Liver (tissue), 8 donors: ENCODE measurements at regions not wholly inside any gene's neighbourhood (a gene's known extent, or its start where the extent isn't known, plus 50 kb on each side); places are given as distances from the start of the nearest gene placed in this dataset.

Source experiments
- DNase-seq: peaks from one replicate; pipeline ENCODE4 v3.0.0-alpha.2; 2017; ENCODE audit warnings: low spot score
- H3K27ac ChIP-seq, 2 donors: one replicate each; pipeline ENCODE4 v1.7.0; 2013; ENCODE audit warnings: inconsistent platforms in 2 of 2, low read length in 2 of 2, control low read depth in 1 of 2, low read depth in 1 of 2, mild to moderate bottlenecking in 1 of 2
- H3K27me3 ChIP-seq, 4 donors: one replicate each; pipeline versions ENCODE4 v1.6.1 to v1.7.0; 2013; ENCODE audit warnings: low read length in 3 of 4, inconsistent platforms in 1 of 4, mild to moderate bottlenecking in 1 of 4, moderate library complexity in 1 of 4; ENCODE audit not compliant: control insufficient read depth in 4 of 4, insufficient read depth in 4 of 4
- H3K36me3 ChIP-seq, 4 donors: one replicate each; pipeline versions ENCODE4 v1.6.1 to v1.7.0; 2013; ENCODE audit warnings: low read length in 3 of 4, mild to moderate bottlenecking in 3 of 4, low read depth in 1 of 4, moderate library complexity in 1 of 4; ENCODE audit not compliant: control insufficient read depth in 4 of 4, insufficient read depth in 3 of 4
- H3K4me1 ChIP-seq, 4 donors: one replicate each; pipeline versions ENCODE4 v1.6.1 to v1.7.0; 2013; ENCODE audit warnings: low read length in 3 of 4, mild to moderate bottlenecking in 3 of 4, moderate library complexity in 1 of 4; ENCODE audit not compliant: control insufficient read depth in 4 of 4, insufficient read depth in 4 of 4
- H3K4me3 ChIP-seq, 3 donors: one replicate each; pipeline versions ENCODE4 v1.6.1 to v1.7.0; 2013; ENCODE audit warnings: low read length in 3 of 3, control low read depth in 1 of 3, low read depth in 1 of 3, mild to moderate bottlenecking in 1 of 3
- H3K9ac ChIP-seq, 2 donors: one replicate each; pipeline ENCODE4 v1.7.0; 2013; ENCODE audit warnings: low read length in 2 of 2, mild to moderate bottlenecking in 2 of 2, moderate library complexity in 2 of 2, control low read depth in 1 of 2, low read depth in 1 of 2
- H3K9me3 ChIP-seq, 4 donors: one replicate each; pipeline versions ENCODE4 v1.6.1 to v1.7.0; 2013; ENCODE audit warnings: low read length in 3 of 4; ENCODE audit not compliant: control insufficient read depth in 4 of 4
- ATF3 ChIP-seq: IDR thresholded peaks from 2 replicates; pipeline ENCODE4 v1.6.1; 2016; ENCODE audit warnings: antibody characterized with exemption
- EGR1 ChIP-seq, 2 donors: IDR thresholded peaks; 2 replicates each; pipeline ENCODE4 v1.6.1; 2016 to 2018; ENCODE audit warnings: antibody characterized with exemption in 2 of 2, low read depth in 2 of 2
- FOXA1 ChIP-seq: IDR thresholded peaks from 2 replicates; pipeline ENCODE4 v1.6.1; 2016; ENCODE audit warnings: antibody characterized with exemption
- FOXA2 ChIP-seq: IDR thresholded peaks from 2 replicates; pipeline ENCODE4 v1.6.1; 2016; ENCODE audit warnings: antibody characterized with exemption
- GABPA ChIP-seq, 2 donors: IDR thresholded peaks in 1 of 2; conservative IDR thresholded peaks in 1 of 2; 2 replicates each; pipeline ENCODE4 v1.6.1; 2016; ENCODE audit warnings: antibody characterized with exemption in 2 of 2, mild to moderate bottlenecking in 1 of 2, moderate library complexity in 1 of 2
- HNF4A ChIP-seq, 2 donors: conservative IDR thresholded peaks; 2 replicates each; pipeline ENCODE4 v1.6.1; 2016; ENCODE audit warnings: antibody characterized with exemption in 2 of 2, mild to moderate bottlenecking in 2 of 2
- JUND ChIP-seq, 2 donors: IDR thresholded peaks; 2 replicates each; pipeline ENCODE4 v1.6.1; 2016; ENCODE audit warnings: antibody characterized with exemption in 2 of 2
- MAX ChIP-seq: IDR thresholded peaks from 2 replicates; pipeline ENCODE4 v1.6.1; 2016; ENCODE audit warnings: antibody characterized with exemption
- RAD21 ChIP-seq, 2 donors: IDR thresholded peaks; 2 replicates each; pipeline ENCODE4 v1.6.1; 2016; ENCODE audit warnings: antibody characterized with exemption in 2 of 2, mild to moderate bottlenecking in 2 of 2
- RXRA ChIP-seq, 2 donors: IDR thresholded peaks; 2 replicates each; pipeline ENCODE4 v1.6.1; 2017 to 2018; ENCODE audit warnings: antibody characterized with exemption in 2 of 2, mild to moderate bottlenecking in 1 of 2
- SP1 ChIP-seq: IDR thresholded peaks from 2 replicates; pipeline ENCODE4 v1.6.1; 2018; ENCODE audit warnings: antibody characterized with exemption, mild to moderate bottlenecking
- TAF1 ChIP-seq: conservative IDR thresholded peaks from 2 replicates; pipeline ENCODE4 v1.6.1; 2016; ENCODE audit warnings: antibody characterized with exemption, mild to moderate bottlenecking
- YY1 ChIP-seq: IDR thresholded peaks from 2 replicates; pipeline ENCODE4 v1.6.1; 2016; ENCODE audit warnings: antibody characterized with exemption, mild to moderate bottlenecking
- WGBS: extraction: QIAGEN DNeasy Blood & Tissue Kit; methylation state at CpG from one replicate; pipeline ENCODE4 v1.1.7; 2013; 5-methylcytosine and 5-hydroxymethylcytosine counted together
- TF ChIP-seq, protein P1 (sequence below): fragments of 150-350 bp; IDR thresholded peaks from 2 replicates; pipeline ENCODE4 v1.5.1; 2017; ENCODE audit warnings: improper control_type of control experiment, low read depth, low read length; ENCODE audit not compliant: missing input control
- TF ChIP-seq, protein P2 (sequence below): IDR thresholded peaks from 2 replicates; pipeline ENCODE4 v1.6.1; 2016; ENCODE audit warnings: antibody characterized with exemption
- TF ChIP-seq, protein P3 (sequence below): IDR thresholded peaks from 2 replicates; pipeline ENCODE4 v1.6.1; 2016; ENCODE audit warnings: antibody characterized with exemption, mild to moderate bottlenecking
- donor health status: healthy.
- donor health status: healthy.
- donor health status: healthy.
- donor health status: healthy.
- donor health status: healthy.

DNA sequence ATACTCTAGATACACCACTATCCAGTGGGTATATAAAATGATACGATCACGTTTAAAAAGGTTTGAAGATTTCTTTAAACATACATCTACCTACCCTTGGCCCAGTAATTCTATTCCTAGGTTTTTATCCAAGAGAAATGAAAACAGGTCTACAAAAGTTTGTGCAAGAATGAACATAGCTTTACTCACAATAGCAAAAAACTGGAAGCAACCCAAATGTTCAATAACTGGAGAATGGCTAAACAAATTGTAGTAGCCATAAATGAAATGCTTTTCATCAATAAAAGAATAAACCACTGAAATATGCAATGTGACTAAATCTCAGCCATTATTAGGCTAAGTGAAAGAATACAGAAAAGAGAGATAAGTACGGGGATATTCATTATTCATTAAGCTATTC, 438.9 kb downstream of the ARHGEF28 start:
- H3K4me3 ChIP-seq: no peak overlapping the region
- no peaks in the 10 kb centered on the region for H3K36me3 ChIP-seq
- TF ChIP-seq RXRA (IDR thresholded peaks at IDR 0.05) (no peak), FOXA2 (no peak), GABPA (IDR thresholded peaks at IDR 0.05 in 1 of 2, conservative IDR thresholded peaks at IDR 0.05 in 1 of 2) (no peak), JUND (IDR thresholded peaks at IDR 0.05) (no peak)
- TF ChIP-seq, protein P1, sequence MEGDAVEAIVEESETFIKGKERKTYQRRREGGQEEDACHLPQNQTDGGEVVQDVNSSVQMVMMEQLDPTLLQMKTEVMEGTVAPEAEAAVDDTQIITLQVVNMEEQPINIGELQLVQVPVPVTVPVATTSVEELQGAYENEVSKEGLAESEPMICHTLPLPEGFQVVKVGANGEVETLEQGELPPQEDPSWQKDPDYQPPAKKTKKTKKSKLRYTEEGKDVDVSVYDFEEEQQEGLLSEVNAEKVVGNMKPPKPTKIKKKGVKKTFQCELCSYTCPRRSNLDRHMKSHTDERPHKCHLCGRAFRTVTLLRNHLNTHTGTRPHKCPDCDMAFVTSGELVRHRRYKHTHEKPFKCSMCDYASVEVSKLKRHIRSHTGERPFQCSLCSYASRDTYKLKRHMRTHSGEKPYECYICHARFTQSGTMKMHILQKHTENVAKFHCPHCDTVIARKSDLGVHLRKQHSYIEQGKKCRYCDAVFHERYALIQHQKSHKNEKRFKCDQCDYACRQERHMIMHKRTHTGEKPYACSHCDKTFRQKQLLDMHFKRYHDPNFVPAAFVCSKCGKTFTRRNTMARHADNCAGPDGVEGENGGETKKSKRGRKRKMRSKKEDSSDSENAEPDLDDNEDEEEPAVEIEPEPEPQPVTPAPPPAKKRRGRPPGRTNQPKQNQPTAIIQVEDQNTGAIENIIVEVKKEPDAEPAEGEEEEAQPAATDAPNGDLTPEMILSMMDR: no peak
- 95% methylated on average over 3 of the region's 3 CpGs for WGBS
- no peaks in the 10 kb centered on the region for H3K4me1 ChIP-seq
- no peak for DNase-seq
- H3K27me3 ChIP-seq: no peaks in the 10 kb centered on the region
- H3K27ac ChIP-seq: no peak overlapping the region
- no peak overlapping the region for H3K9ac ChIP-seq
- H3K9me3 ChIP-seq: no peaks in the 10 kb centered on the region

DNA sequence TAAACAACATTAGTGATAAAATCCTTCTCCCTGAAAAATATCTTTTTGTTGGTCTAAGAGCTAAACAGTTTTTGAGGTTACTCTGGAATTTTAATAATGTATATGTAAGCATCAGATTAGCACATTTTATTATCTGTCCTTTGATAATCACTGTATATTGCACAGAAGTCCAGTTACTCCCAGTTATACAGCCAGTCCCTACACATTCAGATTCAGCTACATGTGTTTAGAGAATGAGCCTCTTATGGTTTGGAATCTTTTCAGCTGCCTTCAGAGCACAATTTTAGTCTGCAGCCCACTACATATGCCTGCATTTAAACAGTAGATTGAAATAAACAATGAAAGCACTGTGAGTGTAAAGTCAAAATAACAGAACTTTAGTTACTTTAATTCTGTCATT, 438.2 kb downstream of the ARHGEF28 start:
- no peaks in the 10 kb centered on the region for H3K9me3 ChIP-seq
- no peaks in the 10 kb centered on the region for H3K4me1 ChIP-seq
- TF ChIP-seq FOXA2 (no peak), SP1 (no peak), TAF1 (no peak), MAX (no peak), HNF4A (conservative IDR thresholded peaks at IDR 0.05) (no peak), ATF3 (no peak), YY1 (no peak), GABPA (IDR thresholded peaks at IDR 0.05 in 1 of 2, conservative IDR thresholded peaks at IDR 0.05 in 1 of 2) (no peak), EGR1 (IDR thresholded peaks at IDR 0.05; ENCODE audit: low read depth in 2 of 2) (no peak), RAD21 (IDR thresholded peaks at IDR 0.05) (no peak)
- H3K4me3 ChIP-seq: no peak overlapping the region
- DNase-seq: no peak
- H3K36me3 ChIP-seq: no peaks in the 10 kb centered on the region
- no peaks in the 10 kb centered on the region for H3K27me3 ChIP-seq
- H3K9ac ChIP-seq: no peak overlapping the region
- no peak overlapping the region for H3K27ac ChIP-seq

DNA sequence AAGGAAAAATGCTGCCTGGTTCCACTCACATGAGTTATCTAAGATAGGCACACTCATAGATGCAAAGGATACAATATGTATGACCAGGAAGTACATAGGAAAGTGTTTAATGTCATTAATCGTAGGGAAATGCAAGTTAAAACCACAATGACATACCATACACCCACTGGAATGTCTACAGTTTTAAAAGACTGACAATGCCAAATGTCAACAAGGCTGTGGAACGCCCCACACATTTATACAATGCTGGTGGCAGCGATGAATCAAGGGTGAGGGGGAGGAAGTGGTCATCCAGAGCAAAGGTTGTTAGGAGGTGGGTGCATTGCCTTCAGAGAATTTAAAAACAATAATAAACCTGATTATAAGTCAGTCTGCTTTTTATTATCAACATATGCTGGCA, 437.8 kb downstream of the ARHGEF28 start:
- Histone ChIP-seq H3K4me3 (no peak overlapping the region), H3K4me1 (no peaks in the 10 kb centered on the region), H3K9ac (no peak overlapping the region), H3K27me3 (no peaks in the 10 kb centered on the region), H3K27ac (no peak overlapping the region), H3K9me3 (no peaks in the 10 kb centered on the region), H3K36me3 (no peaks in the 10 kb centered on the region)
- 73% methylated on average over 3 of the region's 3 CpGs for WGBS
- no peak for DNase-seq
- TF ChIP-seq RXRA (IDR thresholded peaks at IDR 0.05) (no peak), RAD21 (IDR thresholded peaks at IDR 0.05) (no peak), FOXA2 (no peak), GABPA (IDR thresholded peaks at IDR 0.05 in 1 of 2, conservative IDR thresholded peaks at IDR 0.05 in 1 of 2) (no peak), ATF3 (no peak), SP1 (no peak), MAX (no peak), FOXA1 (no peak), EGR1 (IDR thresholded peaks at IDR 0.05; ENCODE audit: low read depth in 2 of 2) (no peak), HNF4A (conservative IDR thresholded peaks at IDR 0.05) (no peak)
- TF ChIP-seq, protein P2, sequence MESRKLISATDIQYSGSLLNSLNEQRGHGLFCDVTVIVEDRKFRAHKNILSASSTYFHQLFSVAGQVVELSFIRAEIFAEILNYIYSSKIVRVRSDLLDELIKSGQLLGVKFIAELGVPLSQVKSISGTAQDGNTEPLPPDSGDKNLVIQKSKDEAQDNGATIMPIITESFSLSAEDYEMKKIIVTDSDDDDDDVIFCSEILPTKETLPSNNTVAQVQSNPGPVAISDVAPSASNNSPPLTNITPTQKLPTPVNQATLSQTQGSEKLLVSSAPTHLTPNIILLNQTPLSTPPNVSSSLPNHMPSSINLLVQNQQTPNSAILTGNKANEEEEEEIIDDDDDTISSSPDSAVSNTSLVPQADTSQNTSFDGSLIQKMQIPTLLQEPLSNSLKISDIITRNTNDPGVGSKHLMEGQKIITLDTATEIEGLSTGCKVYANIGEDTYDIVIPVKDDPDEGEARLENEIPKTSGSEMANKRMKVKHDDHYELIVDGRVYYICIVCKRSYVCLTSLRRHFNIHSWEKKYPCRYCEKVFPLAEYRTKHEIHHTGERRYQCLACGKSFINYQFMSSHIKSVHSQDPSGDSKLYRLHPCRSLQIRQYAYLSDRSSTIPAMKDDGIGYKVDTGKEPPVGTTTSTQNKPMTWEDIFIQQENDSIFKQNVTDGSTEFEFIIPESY: no peak
- TF ChIP-seq, protein P3, sequence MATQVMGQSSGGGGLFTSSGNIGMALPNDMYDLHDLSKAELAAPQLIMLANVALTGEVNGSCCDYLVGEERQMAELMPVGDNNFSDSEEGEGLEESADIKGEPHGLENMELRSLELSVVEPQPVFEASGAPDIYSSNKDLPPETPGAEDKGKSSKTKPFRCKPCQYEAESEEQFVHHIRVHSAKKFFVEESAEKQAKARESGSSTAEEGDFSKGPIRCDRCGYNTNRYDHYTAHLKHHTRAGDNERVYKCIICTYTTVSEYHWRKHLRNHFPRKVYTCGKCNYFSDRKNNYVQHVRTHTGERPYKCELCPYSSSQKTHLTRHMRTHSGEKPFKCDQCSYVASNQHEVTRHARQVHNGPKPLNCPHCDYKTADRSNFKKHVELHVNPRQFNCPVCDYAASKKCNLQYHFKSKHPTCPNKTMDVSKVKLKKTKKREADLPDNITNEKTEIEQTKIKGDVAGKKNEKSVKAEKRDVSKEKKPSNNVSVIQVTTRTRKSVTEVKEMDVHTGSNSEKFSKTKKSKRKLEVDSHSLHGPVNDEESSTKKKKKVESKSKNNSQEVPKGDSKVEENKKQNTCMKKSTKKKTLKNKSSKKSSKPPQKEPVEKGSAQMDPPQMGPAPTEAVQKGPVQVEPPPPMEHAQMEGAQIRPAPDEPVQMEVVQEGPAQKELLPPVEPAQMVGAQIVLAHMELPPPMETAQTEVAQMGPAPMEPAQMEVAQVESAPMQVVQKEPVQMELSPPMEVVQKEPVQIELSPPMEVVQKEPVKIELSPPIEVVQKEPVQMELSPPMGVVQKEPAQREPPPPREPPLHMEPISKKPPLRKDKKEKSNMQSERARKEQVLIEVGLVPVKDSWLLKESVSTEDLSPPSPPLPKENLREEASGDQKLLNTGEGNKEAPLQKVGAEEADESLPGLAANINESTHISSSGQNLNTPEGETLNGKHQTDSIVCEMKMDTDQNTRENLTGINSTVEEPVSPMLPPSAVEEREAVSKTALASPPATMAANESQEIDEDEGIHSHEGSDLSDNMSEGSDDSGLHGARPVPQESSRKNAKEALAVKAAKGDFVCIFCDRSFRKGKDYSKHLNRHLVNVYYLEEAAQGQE: no peak
- TF ChIP-seq, protein P1: no peak
